Ectodermal cell (in vitro differentiated cells): ENCODE measurements at regions not wholly inside any gene's neighbourhood (a gene's known extent, or its start where the extent isn't known, plus 50 kb on each side); places are given as distances from the start of the nearest gene placed in this dataset.
"Not testable (repeated sequence)": the region's sequence is repeated elsewhere in the genome, so short reads cannot be mapped to it uniquely, and the experiment has no call there.

Experiments used
- H3K27ac ChIP-seq: 2 replicates; pipeline ENCODE4 v1.7.0; 2013; ENCODE audit warnings: mild to moderate bottlenecking, low read depth, low read length; ENCODE audit not compliant: insufficient read depth, poor library complexity, severe bottlenecking
- H3K27me3 ChIP-seq: 2 replicates; pipeline ENCODE4 v1.7.0; 2013; ENCODE audit warnings: mild to moderate bottlenecking, low read length; ENCODE audit not compliant: insufficient read depth, control insufficient read depth, poor library complexity, severe bottlenecking
- H3K36me3 ChIP-seq: one replicate; pipeline ENCODE4 v1.7.0; 2013; ENCODE audit warnings: low read length; ENCODE audit not compliant: control insufficient read depth, insufficient read depth
- H3K4me1 ChIP-seq: one replicate; pipeline ENCODE4 v1.7.0; 2013; ENCODE audit warnings: low read length; ENCODE audit not compliant: control insufficient read depth, insufficient read depth
- H3K4me3 ChIP-seq: 2 replicates; pipeline ENCODE4 v1.7.0; 2013; ENCODE audit warnings: low read depth, low read length, control low read depth; ENCODE audit not compliant: insufficient read depth
- H3K9me3 ChIP-seq: 2 replicates; pipeline ENCODE4 v1.7.0; 2013; ENCODE audit warnings: mild to moderate bottlenecking, low read length, moderate library complexity; ENCODE audit not compliant: control insufficient read depth
- WGBS, 2 experiments: methylation state at CpG; one replicate each; pipeline ENCODE4 v1.1.7; 2013; ENCODE audit warnings: missing lambda C conversion rate in 2 of 2; 5-methylcytosine and 5-hydroxymethylcytosine counted together

GRCh38 chr2:8502316-8502715, 179.5 kb upstream of the ID2 start:
- H3K9me3 ChIP-seq: no peaks in the 10 kb centered on the region
- no peak overlapping the region for H3K4me3 ChIP-seq
- 87 to 88% methylated on average over 6 of the region's 6 CpGs for WGBS, 2 experiments
- no peaks in the 10 kb centered on the region for H3K27me3 ChIP-seq
- H3K27ac ChIP-seq: no peak overlapping the region
- peaks cover 11% of the 10 kb centered on the region for H3K4me1 ChIP-seq
- no peaks in the 10 kb centered on the region for H3K36me3 ChIP-seq

DNA sequence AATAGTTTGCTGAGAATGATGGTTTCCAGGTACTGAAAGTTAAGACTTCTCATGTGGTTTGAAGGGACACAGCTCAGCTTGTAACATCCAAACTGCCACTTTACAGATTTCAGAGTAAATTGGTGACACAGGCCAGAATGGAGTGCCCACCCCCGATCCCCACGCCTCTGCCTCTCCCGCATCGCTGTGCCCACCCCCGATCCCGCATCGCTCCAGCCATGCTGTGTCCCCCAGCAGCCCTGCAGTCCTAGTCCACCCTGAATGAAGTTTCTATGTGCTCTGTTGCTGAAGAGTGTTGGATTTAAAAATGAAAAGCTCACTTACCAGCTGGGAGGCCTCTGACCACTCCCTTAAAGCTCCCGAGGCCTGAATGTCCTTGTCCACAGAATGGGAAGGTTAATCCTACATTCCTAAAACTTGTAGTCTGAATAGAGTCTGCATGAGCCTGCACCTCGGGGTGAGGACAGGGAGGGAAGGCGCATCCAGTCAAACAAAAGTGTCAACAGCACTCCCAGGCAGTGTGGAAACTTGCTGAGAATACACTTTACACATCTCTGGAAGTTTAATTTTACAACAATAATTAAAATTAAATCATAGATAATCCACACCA, 176.4 kb upstream of the ID2 start:
- 52 to 53% methylated on average over 9 to 10 of the region's 10 CpGs for WGBS, 2 experiments
- no peak overlapping the region for H3K27ac ChIP-seq
- H3K36me3 ChIP-seq: no peaks in the 10 kb centered on the region
- H3K4me3 ChIP-seq: no peak overlapping the region
- H3K9me3 ChIP-seq: no peaks in the 10 kb centered on the region
- no peaks in the 10 kb centered on the region for H3K27me3 ChIP-seq
- H3K4me1 ChIP-seq: peaks cover 11% of the 10 kb centered on the region

GRCh38 chr2:8506746-8507145, 175.1 kb upstream of the ID2 start:
- H3K9me3 ChIP-seq: no peaks in the 10 kb centered on the region
- no peak overlapping the region for H3K27ac ChIP-seq
- 94 to 97% methylated on average over 7 of the region's 7 CpGs for WGBS, 2 experiments
- H3K36me3 ChIP-seq: no peaks in the 10 kb centered on the region
- H3K4me3 ChIP-seq: no peak overlapping the region
- no peaks in the 10 kb centered on the region for H3K27me3 ChIP-seq
- H3K4me1 ChIP-seq: peaks cover 11% of the 10 kb centered on the region

GRCh38 chr2:8508766-8509165, 173.1 kb upstream of the ID2 start:
- 78 to 84% methylated on average over 5 of the region's 5 CpGs for WGBS, 2 experiments
- Histone ChIP-seq H3K4me1 (peaks cover 11% of the 10 kb centered on the region), H3K27ac (no peak overlapping the region), H3K36me3 (no peaks in the 10 kb centered on the region), H3K27me3 (no peaks in the 10 kb centered on the region), H3K9me3 (no peaks in the 10 kb centered on the region), H3K4me3 (no peak overlapping the region)

DNA sequence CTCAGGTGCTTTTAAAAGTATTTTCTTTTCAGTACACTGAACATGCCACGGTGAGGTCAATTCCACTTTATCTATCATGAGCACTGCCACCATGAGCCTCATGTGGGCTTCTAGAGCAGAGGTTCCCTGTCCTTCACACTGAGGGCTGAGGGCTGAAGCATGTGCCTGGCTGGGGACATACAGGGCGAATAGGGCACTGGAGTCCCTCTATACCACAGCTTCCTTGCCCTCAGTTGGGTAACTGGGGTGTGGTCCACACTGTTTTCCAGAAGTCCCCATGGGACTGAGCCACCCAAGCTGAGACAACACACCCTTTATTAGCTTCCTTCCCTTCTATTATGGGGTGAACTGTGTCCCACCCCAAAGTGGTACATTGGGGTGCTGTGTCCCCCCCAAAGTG, 172.2 kb upstream of the ID2 start:
- Histone ChIP-seq H3K27me3 (no peaks in the 10 kb centered on the region), H3K4me3 (no peak overlapping the region), H3K27ac (no peak overlapping the region), H3K4me1 (peaks cover 7% of the 10 kb centered on the region), H3K9me3 (no peaks in the 10 kb centered on the region), H3K36me3 (no peaks in the 10 kb centered on the region)
- WGBS, 2 experiments: 93 to 100% methylated on average over 2 of the region's 2 CpGs

GRCh38 chr2:8510055-8510454, 171.8 kb upstream of the ID2 start:
- not testable (repeated sequence) for H3K36me3 ChIP-seq, H3K9me3 ChIP-seq, H3K27me3 ChIP-seq, H3K4me3 ChIP-seq, H3K4me1 ChIP-seq, H3K27ac ChIP-seq
- 94% methylated on average over 4 of the region's 4 CpGs for WGBS, 2 experiments

DNA sequence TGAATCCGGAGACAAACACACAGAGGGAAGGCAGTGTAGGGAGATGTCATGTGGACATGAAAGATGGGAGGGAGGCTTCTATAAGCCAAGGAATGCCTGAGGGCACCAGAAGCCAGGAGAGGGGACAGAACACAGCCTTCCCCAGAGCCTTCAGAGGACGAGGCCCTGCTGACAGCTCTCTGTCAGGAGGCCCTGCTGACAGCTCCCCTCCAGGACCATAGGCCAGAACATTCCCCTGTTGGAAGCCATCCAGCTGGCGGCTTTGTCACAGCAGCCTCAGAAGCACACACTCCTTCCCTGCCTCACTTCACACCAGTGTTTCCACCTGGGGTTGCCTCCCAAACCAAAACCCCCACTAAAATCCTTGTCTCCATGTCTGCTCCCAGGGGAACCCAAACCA, 171.3 kb upstream of the ID2 start:
- Histone ChIP-seq H3K9me3 (no peaks in the 10 kb centered on the region), H3K4me3 (no peak overlapping the region), H3K36me3 (no peaks in the 10 kb centered on the region), H3K27me3 (no peaks in the 10 kb centered on the region), H3K4me1 (peaks cover 2% of the 10 kb centered on the region), H3K27ac (no peak overlapping the region)
- WGBS, 2 experiments: 87% methylated on average over 3 of the region's 3 CpGs

DNA sequence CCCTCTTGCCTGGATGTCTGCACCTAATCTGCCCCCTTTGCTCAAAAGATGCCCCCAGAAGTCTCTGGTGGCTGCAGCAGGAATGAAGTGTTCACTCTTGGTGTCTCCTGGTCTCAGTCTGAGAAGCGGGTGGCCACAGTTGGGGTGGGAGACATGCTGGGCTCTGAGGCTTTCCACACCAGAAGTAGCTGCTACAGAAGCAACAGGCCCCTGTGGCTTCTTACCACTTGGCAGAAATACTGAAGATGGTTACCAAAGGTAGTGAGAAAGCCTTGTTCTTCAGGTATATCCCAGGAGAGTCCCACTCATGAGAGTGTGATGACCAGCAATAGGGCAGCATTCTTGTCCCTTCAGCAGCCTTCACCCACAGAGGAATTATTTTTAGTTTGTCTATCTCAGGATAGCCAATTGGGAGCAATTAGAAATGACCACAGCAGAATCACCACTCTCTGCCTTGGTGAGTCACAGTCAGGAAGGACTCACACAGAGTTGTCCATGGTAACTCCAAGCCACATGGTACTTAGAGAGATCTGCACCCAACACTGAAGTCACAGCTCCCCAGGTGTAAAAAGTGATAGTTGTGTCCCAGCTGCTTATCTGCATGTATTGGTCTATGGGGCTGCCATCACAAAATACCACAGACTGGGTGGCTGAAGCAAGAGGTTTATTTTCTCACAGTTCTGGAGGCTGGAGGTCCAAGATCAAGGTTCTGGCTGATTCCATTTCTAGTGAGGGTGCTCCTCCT, 169.8 kb upstream of the ID2 start:
- Histone ChIP-seq H3K9me3 (no peaks in the 10 kb centered on the region), H3K27me3 (no peaks in the 10 kb centered on the region), H3K27ac (no peak overlapping the region), H3K4me1 (no peaks in the 10 kb centered on the region), H3K36me3 (no peaks in the 10 kb centered on the region), H3K4me3 (no peak overlapping the region)
- 97 to 100% methylated on average over 1 of the region's 1 CpG for WGBS, 2 experiments

DNA sequence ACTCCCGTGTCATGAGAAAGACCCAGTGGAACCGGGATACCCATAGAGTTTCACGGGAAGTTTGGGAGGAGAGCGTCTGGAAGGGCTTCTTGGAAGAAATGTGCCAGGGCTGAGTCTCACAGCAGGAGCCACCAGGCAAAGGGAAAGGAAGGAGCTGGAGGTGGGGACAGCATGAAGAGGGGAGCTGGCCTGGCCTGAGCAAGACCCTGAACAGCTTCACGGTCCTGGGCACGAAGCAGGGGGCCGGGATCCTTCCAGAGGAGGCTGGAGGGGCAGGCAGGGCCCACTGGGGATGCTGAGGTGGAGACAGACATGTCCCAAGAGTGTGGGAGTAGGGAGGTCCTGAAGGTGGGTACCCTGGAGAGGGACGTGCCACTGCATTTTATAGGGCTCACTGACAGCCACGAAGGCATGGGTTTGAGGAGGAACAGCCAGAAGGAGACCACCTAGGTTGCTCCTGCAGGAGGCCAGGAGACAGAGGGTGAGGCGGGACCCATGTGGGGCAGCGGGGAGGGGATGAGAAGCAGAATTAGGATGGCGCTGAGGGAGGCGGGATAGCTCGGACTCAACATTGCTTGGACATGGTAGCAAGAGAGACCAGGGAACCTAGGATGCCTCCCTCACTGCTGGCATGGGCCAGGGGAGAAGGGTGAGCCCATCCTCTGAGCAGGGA, 168.1 kb upstream of the ID2 start:
- Histone ChIP-seq H3K4me1 (no peaks in the 10 kb centered on the region), H3K27me3 (no peaks in the 10 kb centered on the region), H3K9me3 (no peaks in the 10 kb centered on the region), H3K27ac (no peak overlapping the region), H3K36me3 (no peaks in the 10 kb centered on the region), H3K4me3 (no peak overlapping the region)
- 93 to 95% methylated on average over 14 of the region's 14 CpGs for WGBS, 2 experiments

GRCh38 chr2:8514274-8514662, 167.6 kb upstream of the ID2 start:
- H3K27me3 ChIP-seq: no peaks in the 10 kb centered on the region
- H3K4me1 ChIP-seq: no peaks in the 10 kb centered on the region
- no peaks in the 10 kb centered on the region for H3K36me3 ChIP-seq
- H3K27ac ChIP-seq: no peak overlapping the region
- no peaks in the 10 kb centered on the region for H3K9me3 ChIP-seq
- no peak overlapping the region for H3K4me3 ChIP-seq
- 94 to 98% methylated on average over 4 of the region's 4 CpGs for WGBS, 2 experiments
